ENCODE measurements at regions not wholly inside any gene's neighbourhood (a gene's known extent, or its start where the extent isn't known, plus 50 kb on each side); places are given as distances from the start of the nearest gene placed in this dataset.

GRCh38 chr13:86673931-86674431, 874.8 kb upstream of the SLITRK6 start:
- H3K4me1 ChIP-seq, result no peaks in the 10 kb centered on the region
- H3K4me3 ChIP-seq, result no peak overlapping the region
- H3K36me3 ChIP-seq, result no peaks in the 10 kb centered on the region
- DNase-seq, result no peak
- H3K27ac ChIP-seq, result no peak overlapping the region
- intact Hi-C loops (cut with DNase I; ENCODE audit: low total_unique reads), result no loop called here
- no peaks in the 10 kb centered on the region for H3K9me3 ChIP-seq
- H3K27me3 ChIP-seq, result no peaks in the 10 kb centered on the region
- TF ChIP-seq POLR2A (IDR thresholded peaks at IDR 0.05) (no peak), POLR2AphosphoS5 (IDR thresholded peaks at IDR 0.05) (no peak), EP300 (IDR thresholded peaks at IDR 0.05) (no peak)
- TF ChIP-seq, protein P1, sequence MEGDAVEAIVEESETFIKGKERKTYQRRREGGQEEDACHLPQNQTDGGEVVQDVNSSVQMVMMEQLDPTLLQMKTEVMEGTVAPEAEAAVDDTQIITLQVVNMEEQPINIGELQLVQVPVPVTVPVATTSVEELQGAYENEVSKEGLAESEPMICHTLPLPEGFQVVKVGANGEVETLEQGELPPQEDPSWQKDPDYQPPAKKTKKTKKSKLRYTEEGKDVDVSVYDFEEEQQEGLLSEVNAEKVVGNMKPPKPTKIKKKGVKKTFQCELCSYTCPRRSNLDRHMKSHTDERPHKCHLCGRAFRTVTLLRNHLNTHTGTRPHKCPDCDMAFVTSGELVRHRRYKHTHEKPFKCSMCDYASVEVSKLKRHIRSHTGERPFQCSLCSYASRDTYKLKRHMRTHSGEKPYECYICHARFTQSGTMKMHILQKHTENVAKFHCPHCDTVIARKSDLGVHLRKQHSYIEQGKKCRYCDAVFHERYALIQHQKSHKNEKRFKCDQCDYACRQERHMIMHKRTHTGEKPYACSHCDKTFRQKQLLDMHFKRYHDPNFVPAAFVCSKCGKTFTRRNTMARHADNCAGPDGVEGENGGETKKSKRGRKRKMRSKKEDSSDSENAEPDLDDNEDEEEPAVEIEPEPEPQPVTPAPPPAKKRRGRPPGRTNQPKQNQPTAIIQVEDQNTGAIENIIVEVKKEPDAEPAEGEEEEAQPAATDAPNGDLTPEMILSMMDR (IDR thresholded peaks at IDR 0.05), result no peak

DNA sequence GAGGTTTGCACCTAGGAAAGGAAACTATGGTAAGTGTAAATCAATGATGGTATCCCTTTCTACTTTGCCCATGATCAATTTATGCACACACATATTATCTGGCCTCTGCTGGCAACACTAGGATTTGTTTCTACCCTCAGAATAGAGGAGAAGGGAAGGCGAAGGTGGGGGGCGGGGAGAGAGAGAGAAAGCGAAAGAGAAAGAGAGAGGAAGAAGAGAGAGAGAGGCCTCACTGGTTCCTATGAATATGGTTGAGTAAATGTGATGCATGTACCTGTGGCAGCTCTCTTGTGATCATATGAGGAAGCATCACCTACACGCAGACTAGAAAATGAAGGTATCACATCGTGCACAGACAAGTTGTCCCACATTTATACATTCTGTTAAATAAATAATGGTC, 882.0 kb upstream of the SLITRK6 start:
- 65 to 83% (median 69%) methylated on average over 5 of the region's 5 CpGs for WGBS, 5 donors

DNA sequence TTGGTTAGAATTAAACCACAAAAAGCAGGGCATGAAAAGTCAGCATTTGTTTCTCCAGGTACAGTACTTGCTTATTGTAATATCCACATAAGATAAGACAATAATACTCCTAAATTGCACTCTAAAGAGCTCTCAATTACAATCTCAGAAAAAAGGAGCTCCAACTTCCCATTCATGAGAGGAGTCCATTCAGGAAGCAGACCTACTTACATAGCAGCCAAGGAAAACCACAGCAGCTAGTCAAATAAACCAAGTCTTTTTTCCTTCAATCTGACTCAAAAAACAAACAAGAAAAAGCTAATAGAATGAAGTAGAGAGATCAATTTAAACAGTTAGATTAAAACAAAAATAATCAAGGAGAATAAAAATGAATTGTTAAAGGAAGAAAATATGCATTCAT, 885.2 kb upstream of the SLITRK6 start:
- H3K4me3 ChIP-seq, result no peak overlapping the region
- intact Hi-C loops (cut with DNase I; ENCODE audit: low total_unique reads), result no loop called here
- TF ChIP-seq, protein P1 (IDR thresholded peaks at IDR 0.05), result no peak
- TF ChIP-seq EP300 (IDR thresholded peaks at IDR 0.05), result no peak
- TF ChIP-seq POLR2A (IDR thresholded peaks at IDR 0.05), result no peak
- no peak for TF ChIP-seq POLR2AphosphoS5 (IDR thresholded peaks at IDR 0.05)

More for the DNA sequence above, 882.0 kb upstream of the SLITRK6 start:
- Histone ChIP-seq H3K36me3 (no peaks in the 10 kb centered on the region), H3K9me3 (no peaks in the 10 kb centered on the region), H3K4me3 (no peak overlapping the region), H3K27me3 (no peaks in the 10 kb centered on the region), H3K27ac (no peak overlapping the region), H3K4me1 (no peaks in the 10 kb centered on the region)
- no peak for DNase-seq
- no peak for TF ChIP-seq EP300 (IDR thresholded peaks at IDR 0.05)
- intact Hi-C loops (cut with DNase I; ENCODE audit: low total_unique reads), result no loop called here

DNA sequence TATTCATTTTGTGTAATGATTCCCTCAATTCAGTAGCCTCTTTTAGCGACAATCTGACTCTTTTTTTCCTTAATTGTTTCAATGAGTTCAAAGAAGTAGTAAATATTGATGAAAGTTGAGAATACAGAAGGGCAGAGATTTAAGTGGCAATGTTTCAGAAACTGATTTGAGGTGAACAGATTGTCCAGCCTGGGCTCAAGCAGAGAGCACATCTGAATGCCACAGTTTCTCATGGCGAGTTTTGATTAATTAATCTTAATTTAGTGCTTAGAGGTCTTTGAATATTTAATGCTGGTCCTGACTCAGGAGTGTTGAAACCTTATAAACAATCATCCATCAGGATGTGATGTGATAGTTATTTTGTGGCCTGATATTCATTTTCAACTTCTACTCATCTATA, 890.7 kb upstream of the SLITRK6 start:
- intact Hi-C loops (cut with DNase I; ENCODE audit: low total_unique reads), result no loop called here
- H3K4me1 ChIP-seq, result no peaks in the 10 kb centered on the region

More for the DNA sequence above, 885.2 kb upstream of the SLITRK6 start:
- Histone ChIP-seq H3K36me3 (no peaks in the 10 kb centered on the region), H3K27ac (no peak overlapping the region), H3K27me3 (no peaks in the 10 kb centered on the region), H3K9me3 (no peaks in the 10 kb centered on the region), H3K4me1 (no peaks in the 10 kb centered on the region)
- peak in 1 of 2 donors; percentile 2 for DNase-seq

DNA sequence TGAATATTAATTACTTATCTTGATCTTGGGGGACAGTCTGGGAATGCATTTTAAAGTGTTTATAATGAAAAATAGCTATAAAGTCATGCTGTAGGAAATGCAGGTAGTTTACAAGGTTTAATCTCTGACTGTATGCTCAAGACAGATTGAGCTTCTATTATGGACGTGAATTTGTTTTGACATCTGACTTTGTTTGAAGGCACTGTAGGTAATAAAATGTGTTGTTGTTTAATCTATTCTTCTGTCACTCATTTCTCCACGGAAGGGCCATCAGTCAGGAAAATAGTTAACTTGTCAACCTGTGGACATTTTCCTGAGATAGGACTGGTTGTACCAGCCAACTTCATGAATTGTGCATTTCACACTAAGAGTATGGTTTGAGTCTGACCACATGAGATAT, 893.1 kb upstream of the SLITRK6 start:
- Histone ChIP-seq H3K4me1 (no peaks in the 10 kb centered on the region), H3K27me3 (no peaks in the 10 kb centered on the region), H3K27ac (no peak overlapping the region), H3K4me3 (no peak overlapping the region), H3K9me3 (peaks cover 0 to 17% (median 8%) of the 10 kb centered on the region in 4 donors), H3K36me3 (no peaks in the 10 kb centered on the region)
- no peak for TF ChIP-seq POLR2A (IDR thresholded peaks at IDR 0.05)
- no peak for TF ChIP-seq EP300 (IDR thresholded peaks at IDR 0.05)
- TF ChIP-seq POLR2AphosphoS5 (IDR thresholded peaks at IDR 0.05), result no peak
- TF ChIP-seq, protein P1 (IDR thresholded peaks at IDR 0.05), result no peak
- WGBS, 5 donors, result 55 to 62% (median 60%) methylated on average over 2 of the region's 2 CpGs
- no peak for DNase-seq
- intact Hi-C loops (cut with DNase I; ENCODE audit: low total_unique reads), result no loop called here

More for the DNA sequence above, 890.7 kb upstream of the SLITRK6 start:
- WGBS, 5 donors, result 44 to 58% (median 52%) methylated on average over 2 of the region's 2 CpGs
- Histone ChIP-seq H3K36me3 (no peaks in the 10 kb centered on the region), H3K9me3 (peaks cover 0 to 11% (median 5%) of the 10 kb centered on the region in 4 donors), H3K4me3 (no peak overlapping the region), H3K27ac (no peak overlapping the region), H3K27me3 (no peaks in the 10 kb centered on the region)
- no peak for DNase-seq
- TF ChIP-seq POLR2A (IDR thresholded peaks at IDR 0.05), result no peak
- no peak for TF ChIP-seq EP300 (IDR thresholded peaks at IDR 0.05)

Data from stomach (tissue), 8 donors.